GM20000 (cell line): ENCODE measurements at regions not wholly inside any gene's neighbourhood (a gene's known extent, or its start where the extent isn't known, plus 50 kb on each side); places are given as distances from the start of the nearest gene placed in this dataset.

ENCODE experiments used
- DNase-seq: peaks from one replicate; pipeline ENCODE4 v3.0.0; 2012; ENCODE audit warnings: low spot score
- TF ChIP-seq, protein P1 (sequence below): IDR thresholded peaks from 2 replicates; pipeline ENCODE4 v1.5.1; 2012; ENCODE audit warnings: mild to moderate bottlenecking, control low read depth; ENCODE audit errors: extremely low read depth, missing control alignments

DNA sequence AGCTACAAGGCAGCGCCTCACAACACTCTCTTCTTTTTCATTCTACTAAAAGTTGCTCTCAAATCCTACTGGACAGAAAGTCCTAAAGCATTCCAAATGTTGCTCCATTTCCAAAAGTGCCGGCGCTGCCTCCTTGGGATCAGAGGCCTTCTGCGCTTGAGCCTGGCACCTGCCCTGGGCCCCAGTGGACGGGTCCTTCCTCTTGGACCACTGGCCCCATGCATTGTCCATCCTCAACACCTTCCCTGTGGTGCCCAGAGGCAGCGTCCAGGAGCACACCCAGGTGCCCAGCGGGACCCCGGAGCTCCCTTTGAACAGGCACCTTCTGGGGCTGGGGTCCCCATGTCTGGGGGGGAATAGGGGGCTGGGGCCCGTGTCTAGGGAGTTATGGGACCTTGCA, 205.2 kb downstream of the ERMARD start:
- TF ChIP-seq, protein P1, sequence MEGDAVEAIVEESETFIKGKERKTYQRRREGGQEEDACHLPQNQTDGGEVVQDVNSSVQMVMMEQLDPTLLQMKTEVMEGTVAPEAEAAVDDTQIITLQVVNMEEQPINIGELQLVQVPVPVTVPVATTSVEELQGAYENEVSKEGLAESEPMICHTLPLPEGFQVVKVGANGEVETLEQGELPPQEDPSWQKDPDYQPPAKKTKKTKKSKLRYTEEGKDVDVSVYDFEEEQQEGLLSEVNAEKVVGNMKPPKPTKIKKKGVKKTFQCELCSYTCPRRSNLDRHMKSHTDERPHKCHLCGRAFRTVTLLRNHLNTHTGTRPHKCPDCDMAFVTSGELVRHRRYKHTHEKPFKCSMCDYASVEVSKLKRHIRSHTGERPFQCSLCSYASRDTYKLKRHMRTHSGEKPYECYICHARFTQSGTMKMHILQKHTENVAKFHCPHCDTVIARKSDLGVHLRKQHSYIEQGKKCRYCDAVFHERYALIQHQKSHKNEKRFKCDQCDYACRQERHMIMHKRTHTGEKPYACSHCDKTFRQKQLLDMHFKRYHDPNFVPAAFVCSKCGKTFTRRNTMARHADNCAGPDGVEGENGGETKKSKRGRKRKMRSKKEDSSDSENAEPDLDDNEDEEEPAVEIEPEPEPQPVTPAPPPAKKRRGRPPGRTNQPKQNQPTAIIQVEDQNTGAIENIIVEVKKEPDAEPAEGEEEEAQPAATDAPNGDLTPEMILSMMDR: no peak
- no peak for DNase-seq

- TF ChIP-seq, protein P1: no peak
- no peak for DNase-seq
Observed at GRCh38 chr6:169955731-169956437, 204.5 kb downstream of the ERMARD start.

DNA sequence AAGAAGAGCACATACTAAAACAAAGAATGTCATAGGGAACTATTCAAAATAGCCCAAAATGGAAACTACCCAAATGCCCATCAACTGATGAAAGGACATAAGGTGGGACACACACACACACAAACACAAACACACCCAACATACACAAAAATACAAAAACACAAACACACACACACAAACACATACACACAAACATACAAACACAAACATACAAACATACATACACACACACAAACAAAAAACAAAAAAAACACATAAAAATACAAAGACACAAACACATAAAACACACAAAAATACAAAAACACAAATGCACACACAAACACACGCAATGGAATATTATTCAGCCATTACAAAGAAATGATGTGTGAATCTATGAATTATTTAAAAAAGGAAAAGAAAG, 203.6 kb downstream of the ERMARD start:
- no peak for DNase-seq
- TF ChIP-seq, protein P1: no peak

- DNase-seq: no peak
- TF ChIP-seq, protein P1: no peak
Observed at GRCh38 chr6:169953686-169954085, 202.3 kb downstream of the ERMARD start.

DNA sequence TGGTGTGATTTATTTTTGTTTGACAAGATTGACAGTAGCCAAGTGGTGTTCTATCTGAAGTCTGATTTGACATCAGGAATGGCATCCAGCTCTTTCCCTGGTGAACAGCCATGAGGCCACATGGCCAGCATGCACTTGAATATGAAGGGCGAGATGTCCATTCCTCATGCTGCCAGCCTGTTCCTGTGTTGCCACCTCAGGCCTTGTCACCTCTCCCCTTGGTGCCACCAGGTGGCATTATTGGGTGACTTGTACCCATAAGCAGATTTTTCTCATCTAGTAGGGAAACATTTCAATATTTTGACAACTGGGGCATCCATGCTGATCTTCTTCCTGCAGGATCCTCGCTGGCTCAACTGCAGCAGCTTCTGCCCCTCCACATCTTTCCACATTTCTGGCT, 199.1 kb downstream of the ERMARD start:
- TF ChIP-seq, protein P1: no peak
- no peak for DNase-seq

GRCh38 chr6:169949511-169950097, 198.2 kb downstream of the ERMARD start:
- TF ChIP-seq, protein P1: no peak
- no peak for DNase-seq

- no peak for DNase-seq
- TF ChIP-seq, protein P1: no peak
Observed at GRCh38 chr6:169946971-169947370, 195.5 kb downstream of the ERMARD start.
